IMR-90 (cell line): ENCODE measurements at regions not wholly inside any gene's neighbourhood (a gene's known extent, or its start where the extent isn't known, plus 50 kb on each side); places are given as distances from the start of the nearest gene placed in this dataset.

Source experiments
- ATAC-seq: fragments of 200-7000 bp; cut with Tn5 transposase; 2 replicates; pipeline ENCODE4 v1.9.1; 2020; ENCODE audit warnings: low read depth, mild to moderate bottlenecking, moderate library complexity
- BruUV-seq: library from RNA; stranded (reverse); fragments of 400-500 nt; replicated peaks from 2 replicates; lab custom pipeline; 2021; lab: Mats Ljungman, UMichigan
- CTCF ChIA-PET: fragments of 300-600 bp; formaldehyde crosslinking; extraction: SDS; loops from one replicate; lab custom pipeline; 2021; ENCODE audit warnings: antibody characterized with exemption; lab: Yijun Ruan, JAX
- POLR2A ChIA-PET: fragments of 300-600 bp; sonication (Branson Sonifier 250); formaldehyde crosslinking; loops from one replicate; lab custom pipeline; 2022; ENCODE audit warnings: antibody characterized with exemption; ENCODE audit not compliant: unreplicated experiment; lab: Charles Lee
- DNase-seq: peaks from one replicate; pipeline ENCODE4 v3.0.0; 2013
- H2AFZ ChIP-seq: replicated peaks from 2 replicates; pipeline ENCODE3; 2013; ENCODE audit warnings: low read length, mild to moderate bottlenecking; ENCODE audit not compliant: poor library complexity
- H2AK5ac ChIP-seq: 2 replicates; pipeline ENCODE4 v1.6.1; 2013; ENCODE audit warnings: low read depth, low read length, inconsistent platforms
- H2AK9ac ChIP-seq: replicated peaks from 2 replicates; pipeline ENCODE3; 2013; ENCODE audit warnings: mild to moderate bottlenecking, low read depth, low read length, moderate library complexity; ENCODE audit not compliant: poor library complexity
- H2BK120ac ChIP-seq: 2 replicates; pipeline ENCODE4 v1.6.1; 2013; ENCODE audit warnings: low read depth, low read length, inconsistent platforms
- H2BK15ac ChIP-seq: 3 replicates; pipeline ENCODE4 v1.6.1; 2013; ENCODE audit warnings: low read depth, low read length, inconsistent platforms
- H2BK20ac ChIP-seq: 2 replicates; pipeline ENCODE4 v1.6.1; 2013; ENCODE audit warnings: low read depth, mild to moderate bottlenecking, inconsistent platforms, low read length, moderate library complexity
- H2BK5ac ChIP-seq: 2 replicates; pipeline ENCODE4 v1.6.1; 2013; ENCODE audit warnings: mild to moderate bottlenecking, low read depth, low read length, inconsistent platforms; ENCODE audit not compliant: poor library complexity, severe bottlenecking
- H3K14ac ChIP-seq: replicated peaks from 2 replicates; pipeline ENCODE4 v1.6.1; 2013; ENCODE audit warnings: low read depth, low read length, inconsistent platforms
- H3K18ac ChIP-seq: 2 replicates; pipeline ENCODE4 v1.6.1; 2013; ENCODE audit warnings: low read depth, low read length, control low read depth
- H3K23ac ChIP-seq: 2 replicates; pipeline ENCODE4 v1.6.1; 2013; ENCODE audit warnings: low read depth, low read length, inconsistent platforms
- H3K27ac ChIP-seq: 2 replicates; pipeline ENCODE4 v1.5.1; 2013; ENCODE audit warnings: mild to moderate bottlenecking, control low read depth, low read length; ENCODE audit not compliant: insufficient read depth
- H3K27me3 ChIP-seq: 2 replicates; pipeline ENCODE4 v1.6.1; 2013; ENCODE audit warnings: low read length; ENCODE audit not compliant: control insufficient read depth, insufficient read depth
- H3K36me3 ChIP-seq: 2 replicates; pipeline ENCODE4 v1.6.1; 2013; ENCODE audit warnings: low read length, mixed read lengths; ENCODE audit not compliant: control insufficient read depth, insufficient read depth
- H3K4ac ChIP-seq: 2 replicates; pipeline ENCODE4 v1.6.1; 2013; ENCODE audit warnings: low read depth, low read length, inconsistent platforms
- H3K4me1 ChIP-seq: 2 replicates; pipeline ENCODE4 v1.6.1; 2013; ENCODE audit warnings: low read length, mixed read lengths; ENCODE audit not compliant: control insufficient read depth, insufficient read depth
- H3K4me2 ChIP-seq: 2 replicates; pipeline ENCODE4 v1.6.1; 2013; ENCODE audit warnings: low read depth, mild to moderate bottlenecking, control low read depth, low read length, moderate library complexity
- H3K4me3 ChIP-seq: 2 replicates; pipeline ENCODE4 v1.5.1; 2013; ENCODE audit warnings: low read depth, mild to moderate bottlenecking, control low read depth, low read length, moderate library complexity; ENCODE audit not compliant: insufficient read depth
- H3K56ac ChIP-seq: 2 replicates; pipeline ENCODE4 v1.6.1; 2013; ENCODE audit warnings: low read length, inconsistent platforms; ENCODE audit not compliant: insufficient read depth; ENCODE audit errors: extremely low read depth
- H3K79me1 ChIP-seq, 2 experiments: 2 replicates each; pipeline ENCODE4 v1.6.1; 2013; ENCODE audit warnings: low read length in 2 of 2, inconsistent platforms in 1 of 2, low read depth in 1 of 2
- H3K9ac ChIP-seq: 2 replicates; pipeline ENCODE4 v1.6.1; 2013; ENCODE audit warnings: low read depth, low read length, control low read depth
- H3K9me1 ChIP-seq: 2 replicates; pipeline ENCODE4 v1.6.1; 2013; ENCODE audit warnings: low read length, inconsistent platforms; ENCODE audit not compliant: insufficient read depth
- H3K9me3 ChIP-seq: 2 replicates; pipeline ENCODE4 v1.6.1; 2013; ENCODE audit warnings: low read length; ENCODE audit not compliant: control insufficient read depth, insufficient read depth
- H4K20me1 ChIP-seq: 2 replicates; pipeline ENCODE4 v1.6.1; 2013; ENCODE audit warnings: low read length, inconsistent platforms; ENCODE audit not compliant: insufficient read depth
- H4K5ac ChIP-seq: 2 replicates; pipeline ENCODE4 v1.6.1; 2013; ENCODE audit warnings: mild to moderate bottlenecking, low read depth, low read length, control low read depth
- H4K8ac ChIP-seq, 2 experiments: 2 replicates each; pipeline ENCODE4 v1.6.1; 2013; ENCODE audit warnings: low read depth in 2 of 2, low read length in 2 of 2, control low read depth in 1 of 2, inconsistent platforms in 1 of 2
- H4K91ac ChIP-seq: 2 replicates; pipeline ENCODE4 v1.6.1; 2013; ENCODE audit warnings: low read depth, low read length, inconsistent platforms; ENCODE audit not compliant: insufficient read depth
- BHLHE40 ChIP-seq: fragments of 150-350 bp; IDR thresholded peaks from 2 replicates; pipeline ENCODE4 v1.6.1; 2016; ENCODE audit warnings: mild to moderate bottlenecking, low read depth, low read length
- CEBPB ChIP-seq: IDR thresholded peaks from 2 replicates; pipeline ENCODE4 v1.6.1; 2012; ENCODE audit warnings: low read depth, low read length, improper control_type of control experiment
- CHD1 ChIP-seq: IDR thresholded peaks from 2 replicates; pipeline ENCODE4 v1.6.1; 2012; ENCODE audit warnings: low read depth, low read length, improper control_type of control experiment
- FOS ChIP-seq: fragments of 150-350 bp; IDR thresholded peaks from 2 replicates; pipeline ENCODE4 v1.6.1; 2016; ENCODE audit warnings: low read depth, low read length
- MAFK ChIP-seq: IDR thresholded peaks from 2 replicates; pipeline ENCODE4 v1.6.1; 2012; ENCODE audit warnings: low read depth, low read length, improper control_type of control experiment
- MAZ ChIP-seq: IDR thresholded peaks from 2 replicates; pipeline ENCODE4 v1.6.1; 2012; ENCODE audit warnings: low read depth, mild to moderate bottlenecking, low read length, improper control_type of control experiment, moderate library complexity, borderline replicate concordance
- MXI1 ChIP-seq: IDR thresholded peaks from 2 replicates; pipeline ENCODE4 v1.6.1; 2012; ENCODE audit warnings: low read depth, mild to moderate bottlenecking, low read length, moderate library complexity, borderline replicate concordance
- NFE2L2 ChIP-seq: fragments of 150-350 bp; IDR thresholded peaks from 2 replicates; pipeline ENCODE4 v1.6.1; 2016; ENCODE audit warnings: low read depth, mild to moderate bottlenecking, low read length
- POLR2A ChIP-seq: IDR thresholded peaks from 2 replicates; pipeline ENCODE4 v1.6.1; 2012; ENCODE audit warnings: mild to moderate bottlenecking, low read depth, low read length
- RAD21 ChIP-seq: IDR thresholded peaks from 2 replicates; pipeline ENCODE4 v1.6.1; 2012; ENCODE audit warnings: low read length, improper control_type of control experiment
- RCOR1 ChIP-seq: IDR thresholded peaks from 2 replicates; pipeline ENCODE4 v1.6.1; 2012; ENCODE audit warnings: mild to moderate bottlenecking, low read length, improper control_type of control experiment; ENCODE audit not compliant: insufficient replicate concordance
- RFX5 ChIP-seq: IDR thresholded peaks from 2 replicates; pipeline ENCODE4 v1.8.0; 2012; ENCODE audit warnings: low read depth, mild to moderate bottlenecking, low read length, moderate library complexity
- SMC3 ChIP-seq: fragments of 150-350 bp; IDR thresholded peaks from 2 replicates; pipeline ENCODE4 v1.6.1; 2016; ENCODE audit warnings: low read depth, mild to moderate bottlenecking, antibody characterized with exemption, low read length, moderate library complexity
- WGBS, 2 experiments: methylation state at CpG; one replicate each; pipeline versions ENCODE4 v1.1.5 to v1.1.7; 2013; ENCODE audit warnings: missing lambda C conversion rate in 2 of 2; ENCODE audit not compliant: insufficient read length in 1 of 2; ENCODE audit errors: extremely low coverage in 2 of 2; 5-methylcytosine and 5-hydroxymethylcytosine counted together
- dilution Hi-C: fragments of 300-500 bp; cut with HindIII; formaldehyde crosslinking; loops from one replicate; pipeline ENCODE4 v1.14.3; 2018; ENCODE audit warnings: low sequenced_read_pairs; ENCODE audit not compliant: unreplicated experiment
- in situ Hi-C: fragments of 300-500 bp; cut with MboI; formaldehyde crosslinking; loops from 3 replicates; pipeline ENCODE4 v1.14.3; 2019; ENCODE audit warnings: low sequenced_read_pairs, inconsistent platforms, mixed read lengths
- intact Hi-C: fragments of 100-400 bp; cut with micrococcal nuclease; formaldehyde crosslinking; loops from 2 replicates; pipeline ENCODE4 v1.10.0; 2022
- TF ChIP-seq, protein P1 (sequence below): fragments of 150-350 bp; IDR thresholded peaks from 2 replicates; pipeline ENCODE4 v1.6.1; 2017; ENCODE audit warnings: mild to moderate bottlenecking, antibody characterized with exemption, low read length, low read depth
- TF ChIP-seq, protein P2 (sequence below): fragments of 150-350 bp; IDR thresholded peaks from 2 replicates; pipeline ENCODE4 v1.6.1; 2016; ENCODE audit warnings: low read depth, mild to moderate bottlenecking, low read length, moderate library complexity, borderline replicate concordance
- TF ChIP-seq, protein P3 (sequence below): conservative IDR thresholded peaks from 2 replicates; pipeline ENCODE4 v1.5.1; 2012; ENCODE audit warnings: mild to moderate bottlenecking, low read depth, low read length, improper control_type of control experiment

DNA sequence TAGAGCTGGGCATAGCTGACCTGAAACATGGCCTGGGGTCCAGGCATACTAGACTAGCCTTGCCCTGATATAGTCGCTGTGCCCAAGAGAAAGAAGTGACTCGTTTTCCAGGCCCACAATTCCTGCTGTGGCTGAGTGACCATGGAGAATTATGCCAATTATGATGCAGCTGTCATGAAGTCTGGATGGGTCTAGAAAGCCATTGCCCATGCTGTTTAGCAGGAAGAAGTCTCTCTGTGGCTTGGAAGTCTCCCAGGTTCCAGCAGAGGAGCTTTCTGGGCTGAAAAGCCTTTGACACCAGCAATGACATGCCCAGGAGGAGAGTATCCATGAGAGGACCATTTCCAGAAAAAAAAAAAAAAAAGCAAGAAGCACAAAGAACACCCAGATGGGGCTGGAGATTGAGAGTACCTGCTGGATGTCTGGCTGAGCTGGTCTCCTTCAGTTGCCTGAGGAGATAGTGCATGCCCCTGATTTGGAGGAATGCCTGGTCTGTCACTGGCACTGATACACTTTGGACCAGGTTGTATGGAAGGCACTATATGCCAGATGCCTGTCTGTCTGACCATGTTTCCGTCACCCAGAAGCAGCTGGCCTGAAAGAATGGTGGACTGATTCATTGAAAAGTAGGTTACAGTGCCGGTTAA, 128.0 kb upstream of the EPB41L4A start:
- H2BK120ac ChIP-seq = no peak overlapping the region
- no peak overlapping the region for H3K18ac ChIP-seq
- WGBS, 2 experiments = 67% methylated on average over 1 of the region's 4 CpGs; no CpG with 5 or more reads in 1 of the 2 experiments
- no peak for DNase-seq
- no peak for TF ChIP-seq CEBPB
- no peak for TF ChIP-seq POLR2A
- no peak for TF ChIP-seq RCOR1
- TF ChIP-seq BHLHE40 = no peak
- TF ChIP-seq MAFK = no peak
- TF ChIP-seq MXI1 = no peak
- TF ChIP-seq MAZ = no peak
- TF ChIP-seq, protein P1, sequence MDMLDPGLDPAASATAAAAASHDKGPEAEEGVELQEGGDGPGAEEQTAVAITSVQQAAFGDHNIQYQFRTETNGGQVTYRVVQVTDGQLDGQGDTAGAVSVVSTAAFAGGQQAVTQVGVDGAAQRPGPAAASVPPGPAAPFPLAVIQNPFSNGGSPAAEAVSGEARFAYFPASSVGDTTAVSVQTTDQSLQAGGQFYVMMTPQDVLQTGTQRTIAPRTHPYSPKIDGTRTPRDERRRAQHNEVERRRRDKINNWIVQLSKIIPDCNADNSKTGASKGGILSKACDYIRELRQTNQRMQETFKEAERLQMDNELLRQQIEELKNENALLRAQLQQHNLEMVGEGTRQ = no peak
- no peak for TF ChIP-seq CHD1
- no peak for TF ChIP-seq NFE2L2
- TF ChIP-seq, protein P2, sequence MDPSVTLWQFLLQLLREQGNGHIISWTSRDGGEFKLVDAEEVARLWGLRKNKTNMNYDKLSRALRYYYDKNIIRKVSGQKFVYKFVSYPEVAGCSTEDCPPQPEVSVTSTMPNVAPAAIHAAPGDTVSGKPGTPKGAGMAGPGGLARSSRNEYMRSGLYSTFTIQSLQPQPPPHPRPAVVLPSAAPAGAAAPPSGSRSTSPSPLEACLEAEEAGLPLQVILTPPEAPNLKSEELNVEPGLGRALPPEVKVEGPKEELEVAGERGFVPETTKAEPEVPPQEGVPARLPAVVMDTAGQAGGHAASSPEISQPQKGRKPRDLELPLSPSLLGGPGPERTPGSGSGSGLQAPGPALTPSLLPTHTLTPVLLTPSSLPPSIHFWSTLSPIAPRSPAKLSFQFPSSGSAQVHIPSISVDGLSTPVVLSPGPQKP = no peak
- TF ChIP-seq, protein P3, sequence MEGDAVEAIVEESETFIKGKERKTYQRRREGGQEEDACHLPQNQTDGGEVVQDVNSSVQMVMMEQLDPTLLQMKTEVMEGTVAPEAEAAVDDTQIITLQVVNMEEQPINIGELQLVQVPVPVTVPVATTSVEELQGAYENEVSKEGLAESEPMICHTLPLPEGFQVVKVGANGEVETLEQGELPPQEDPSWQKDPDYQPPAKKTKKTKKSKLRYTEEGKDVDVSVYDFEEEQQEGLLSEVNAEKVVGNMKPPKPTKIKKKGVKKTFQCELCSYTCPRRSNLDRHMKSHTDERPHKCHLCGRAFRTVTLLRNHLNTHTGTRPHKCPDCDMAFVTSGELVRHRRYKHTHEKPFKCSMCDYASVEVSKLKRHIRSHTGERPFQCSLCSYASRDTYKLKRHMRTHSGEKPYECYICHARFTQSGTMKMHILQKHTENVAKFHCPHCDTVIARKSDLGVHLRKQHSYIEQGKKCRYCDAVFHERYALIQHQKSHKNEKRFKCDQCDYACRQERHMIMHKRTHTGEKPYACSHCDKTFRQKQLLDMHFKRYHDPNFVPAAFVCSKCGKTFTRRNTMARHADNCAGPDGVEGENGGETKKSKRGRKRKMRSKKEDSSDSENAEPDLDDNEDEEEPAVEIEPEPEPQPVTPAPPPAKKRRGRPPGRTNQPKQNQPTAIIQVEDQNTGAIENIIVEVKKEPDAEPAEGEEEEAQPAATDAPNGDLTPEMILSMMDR = no peak
- TF ChIP-seq FOS = no peak
- no peak for TF ChIP-seq RFX5
- TF ChIP-seq RAD21 = no peak
- no peak for TF ChIP-seq SMC3
- no peaks in the 10 kb centered on the region for H3K9me3 ChIP-seq
- intact Hi-C loops (no loop called here), dilution Hi-C loops (no loop called here), in situ Hi-C loops (no loop called here)
- no peak overlapping the region for H4K8ac ChIP-seq
- H4K5ac ChIP-seq = no peak overlapping the region
- no peak overlapping the region for H3K14ac ChIP-seq
- H2AFZ ChIP-seq = peak overlapping the region; percentile 40
- H3K4me2 ChIP-seq = no peak overlapping the region
- H3K9me1 ChIP-seq = no peaks in the 10 kb centered on the region
- no peak overlapping the region for H2AK5ac ChIP-seq
- H3K27me3 ChIP-seq = 0 out of 2 replicates have a peak, but pooled peaks cover 4% of the 10 kb centered on the region
- POLR2A ChIA-PET = no interaction called here
- H2BK20ac ChIP-seq = no peak overlapping the region
- no peak overlapping the region for H3K56ac ChIP-seq
- CTCF ChIA-PET = interaction anchor here (0.5 kb wide), 1 partner anchor 368 kb away, joined by 3 read pairs; no protein-coding TSS in a partner anchor
- H3K4me3 ChIP-seq = no peak overlapping the region
- no peak overlapping the region for H3K9ac ChIP-seq
- H3K79me1 ChIP-seq = no peaks in the 10 kb centered on the region
- H2BK5ac ChIP-seq = no peak overlapping the region
- H3K36me3 ChIP-seq = no peaks in the 10 kb centered on the region
- H4K20me1 ChIP-seq = no peaks in the 10 kb centered on the region
- no peak overlapping the region for H3K23ac ChIP-seq
- no peak overlapping the region for H2BK15ac ChIP-seq
- no peak overlapping the region for H3K27ac ChIP-seq
- H3K4me1 ChIP-seq = no peaks in the 10 kb centered on the region; the same call in 1 of the 2 replicates
- no peak overlapping the region for H2AK9ac ChIP-seq
- H3K4ac ChIP-seq = no peak overlapping the region
- no TSS peak for BruUV-seq
- H4K91ac ChIP-seq = no peak overlapping the region
- ATAC-seq = no peak
